ENCODE measurements at regions not wholly inside any gene's neighbourhood (a gene's known extent, or its start where the extent isn't known, plus 50 kb on each side); places are given as distances from the start of the nearest gene placed in this dataset.

DNA sequence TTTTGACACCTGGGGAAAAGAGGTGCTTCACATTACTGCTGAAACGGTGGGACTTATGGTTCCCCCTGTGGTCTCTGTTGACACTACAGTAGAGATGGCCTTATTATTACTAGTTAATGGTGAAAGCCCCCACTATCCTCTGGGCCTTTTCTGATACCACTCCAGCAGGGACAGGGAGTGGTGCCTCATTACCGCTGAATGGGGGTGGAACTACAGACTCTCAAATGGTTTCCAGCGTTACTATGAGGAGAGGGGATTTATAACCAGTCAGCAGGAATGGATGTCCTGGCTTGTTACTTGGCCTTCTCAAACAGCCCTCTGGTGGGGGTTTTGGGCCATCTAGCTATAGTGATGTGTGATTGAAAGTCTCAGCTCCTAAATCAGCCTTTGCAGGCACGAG, 96.7 kb upstream of the DIAPH3 start:
- no peak overlapping the region for H3K27ac ChIP-seq
- DNase-seq (ENCODE audit: low spot score in 2 of 2): no peak
- no peaks in the 10 kb centered on the region for H3K9me3 ChIP-seq
- WGBS: 65% methylated on average over 4 of the region's 4 CpGs
- H3K4me1 ChIP-seq: no peaks in the 10 kb centered on the region
- H3K36me3 ChIP-seq: no peaks in the 10 kb centered on the region
- no peak overlapping the region for H3K4me3 ChIP-seq
- H3K27me3 ChIP-seq: no peaks in the 10 kb centered on the region
- TF ChIP-seq, protein P1, sequence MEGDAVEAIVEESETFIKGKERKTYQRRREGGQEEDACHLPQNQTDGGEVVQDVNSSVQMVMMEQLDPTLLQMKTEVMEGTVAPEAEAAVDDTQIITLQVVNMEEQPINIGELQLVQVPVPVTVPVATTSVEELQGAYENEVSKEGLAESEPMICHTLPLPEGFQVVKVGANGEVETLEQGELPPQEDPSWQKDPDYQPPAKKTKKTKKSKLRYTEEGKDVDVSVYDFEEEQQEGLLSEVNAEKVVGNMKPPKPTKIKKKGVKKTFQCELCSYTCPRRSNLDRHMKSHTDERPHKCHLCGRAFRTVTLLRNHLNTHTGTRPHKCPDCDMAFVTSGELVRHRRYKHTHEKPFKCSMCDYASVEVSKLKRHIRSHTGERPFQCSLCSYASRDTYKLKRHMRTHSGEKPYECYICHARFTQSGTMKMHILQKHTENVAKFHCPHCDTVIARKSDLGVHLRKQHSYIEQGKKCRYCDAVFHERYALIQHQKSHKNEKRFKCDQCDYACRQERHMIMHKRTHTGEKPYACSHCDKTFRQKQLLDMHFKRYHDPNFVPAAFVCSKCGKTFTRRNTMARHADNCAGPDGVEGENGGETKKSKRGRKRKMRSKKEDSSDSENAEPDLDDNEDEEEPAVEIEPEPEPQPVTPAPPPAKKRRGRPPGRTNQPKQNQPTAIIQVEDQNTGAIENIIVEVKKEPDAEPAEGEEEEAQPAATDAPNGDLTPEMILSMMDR (IDR thresholded peaks at IDR 0.05): no peak

- 57% methylated on average over 12 of the region's 12 CpGs for WGBS
- no peak for DNase-seq (ENCODE audit: low spot score in 2 of 2)
- no peaks in the 10 kb centered on the region for H3K4me1 ChIP-seq
- H3K9me3 ChIP-seq: no peaks in the 10 kb centered on the region
- no peaks in the 10 kb centered on the region for H3K27me3 ChIP-seq
- no peak overlapping the region for H3K27ac ChIP-seq
- TF ChIP-seq POLR2AphosphoS5 (IDR thresholded peaks at IDR 0.05): no peak
- TF ChIP-seq EP300 (IDR thresholded peaks at IDR 0.05): no peak
- TF ChIP-seq, protein P1 (IDR thresholded peaks at IDR 0.05): no peak
- TF ChIP-seq POLR2A (IDR thresholded peaks at IDR 0.05): no peak
- H3K36me3 ChIP-seq: no peaks in the 10 kb centered on the region
- no peak overlapping the region for H3K4me3 ChIP-seq
Measured at GRCh38 chr13:60261432-60262351, 98.0 kb upstream of the DIAPH3 start.

DNA sequence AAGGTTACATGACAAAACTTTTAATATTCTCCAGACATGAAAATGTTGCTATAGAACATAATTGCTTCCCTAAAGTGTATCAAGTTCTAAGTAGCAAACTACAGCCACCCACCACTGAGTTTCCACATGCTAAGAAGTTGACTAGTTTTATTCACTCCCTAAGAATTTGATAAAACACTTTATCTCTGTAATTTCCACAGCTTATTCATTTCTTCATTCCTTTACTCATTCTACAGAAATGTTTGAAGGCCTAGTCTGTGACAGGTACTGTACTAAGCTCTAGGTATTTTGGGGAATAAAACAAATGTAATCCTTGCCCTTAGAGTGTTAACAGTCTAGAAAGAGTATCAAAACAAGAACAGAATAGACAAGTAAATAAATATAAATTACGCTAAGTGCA, 101.8 kb upstream of the DIAPH3 start:
- Histone ChIP-seq H3K27me3 (no peaks in the 10 kb centered on the region), H3K9me3 (no peaks in the 10 kb centered on the region), H3K4me3 (no peak overlapping the region), H3K27ac (no peak overlapping the region), H3K4me1 (no peaks in the 10 kb centered on the region), H3K36me3 (no peaks in the 10 kb centered on the region)
- TF ChIP-seq POLR2A (IDR thresholded peaks at IDR 0.05) (no peak), POLR2AphosphoS5 (IDR thresholded peaks at IDR 0.05) (no peak), EP300 (IDR thresholded peaks at IDR 0.05) (no peak)
- TF ChIP-seq, protein P1 (IDR thresholded peaks at IDR 0.05): no peak
- WGBS: 93% methylated on average over 1 of the region's 1 CpG
- DNase-seq (ENCODE audit: low spot score in 2 of 2): no peak

DNA sequence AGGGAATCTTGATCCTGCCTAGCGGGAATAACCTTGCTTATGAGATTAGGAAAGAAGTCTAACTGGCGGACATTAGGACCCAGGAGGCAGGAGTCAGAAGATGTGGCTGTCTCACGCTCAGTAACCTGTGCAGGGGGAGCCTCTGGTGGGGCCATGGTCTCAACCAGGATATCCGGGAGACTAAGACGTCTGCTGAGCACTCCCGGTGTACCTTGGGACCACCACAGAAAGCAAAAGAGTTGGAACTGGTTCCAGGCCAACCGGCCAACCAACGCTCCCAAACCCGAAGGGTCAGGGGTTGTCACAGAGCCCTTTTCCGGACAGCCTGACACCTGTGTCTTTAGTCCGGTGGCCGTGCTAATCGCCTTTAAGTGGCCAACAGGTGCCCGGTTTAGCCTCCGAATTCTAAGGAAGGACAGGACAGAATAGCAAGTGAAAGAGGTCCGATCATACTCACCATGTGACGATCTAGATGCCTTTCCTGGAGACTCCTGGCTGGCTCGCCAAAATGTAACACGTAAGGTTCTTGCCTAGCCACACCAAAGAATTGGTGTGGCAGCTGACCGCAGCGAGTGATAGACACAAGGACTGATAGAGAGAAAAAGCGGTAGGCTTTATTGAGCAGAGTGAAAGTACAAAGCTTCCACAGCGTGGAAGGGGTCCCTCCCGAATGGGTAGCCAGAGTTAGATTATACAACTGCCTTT, 103.9 kb upstream of the DIAPH3 start:
- H3K4me3 ChIP-seq: peak overlapping the region; percentile 52
- H3K27ac ChIP-seq: no peak overlapping the region
- H3K27me3 ChIP-seq: no peaks in the 10 kb centered on the region
- TF ChIP-seq EP300 (IDR thresholded peaks at IDR 0.05) (no peak), POLR2A (IDR thresholded peaks at IDR 0.05) (no peak), POLR2AphosphoS5 (IDR thresholded peaks at IDR 0.05) (no peak)
- TF ChIP-seq, protein P1 (IDR thresholded peaks at IDR 0.05): no peak
- no peaks in the 10 kb centered on the region for H3K36me3 ChIP-seq
- H3K4me1 ChIP-seq: no peaks in the 10 kb centered on the region
- H3K9me3 ChIP-seq: no peaks in the 10 kb centered on the region
- no peak for DNase-seq (ENCODE audit: low spot score in 2 of 2)
- 42% methylated on average over 24 of the region's 24 CpGs for WGBS

GRCh38 chr13:60268203-60268555, 104.5 kb upstream of the DIAPH3 start:
- Histone ChIP-seq H3K36me3 (no peaks in the 10 kb centered on the region), H3K4me1 (no peaks in the 10 kb centered on the region), H3K27me3 (no peaks in the 10 kb centered on the region), H3K4me3 (peak overlapping the region; percentile 52), H3K27ac (no peak overlapping the region), H3K9me3 (no peaks in the 10 kb centered on the region)
- WGBS: 37% methylated on average over 8 of the region's 8 CpGs
- no peak for DNase-seq (ENCODE audit: low spot score in 2 of 2)
- TF ChIP-seq EP300 (IDR thresholded peaks at IDR 0.05) (no peak), POLR2AphosphoS5 (IDR thresholded peaks at IDR 0.05) (no peak), POLR2A (IDR thresholded peaks at IDR 0.05) (no peak)
- TF ChIP-seq, protein P1 (IDR thresholded peaks at IDR 0.05): no peak
